ENCODE measurements at regions not wholly inside any gene's neighbourhood (a gene's known extent, or its start where the extent isn't known, plus 50 kb on each side); places are given as distances from the start of the nearest gene placed in this dataset.

- TF ChIP-seq CTCF (IDR thresholded peaks at IDR 0.05): no peak
- no peak for TF ChIP-seq EZH2 (IDR thresholded peaks at IDR 0.05)
- no peak for TF ChIP-seq EZH2phosphoT487 (IDR thresholded peaks at IDR 0.05)
These were observed 120.3 kb upstream of the ZBED5 start for GRCh38 chr11:10978198-10978597.
